Esophagus squamous epithelium (tissue), 5 donors: ENCODE measurements at regions not wholly inside any gene's neighbourhood (a gene's known extent, or its start where the extent isn't known, plus 50 kb on each side); places are given as distances from the start of the nearest gene placed in this dataset.
A peak's percentile ranks its signal among the peaks of the same experiment; 100 is the strongest.

ENCODE experiments used
- DNase-seq: peaks from one replicate; lab custom pipeline; 2025; lab: John Stamatoyannopoulos, UW
- H3K27ac ChIP-seq, 4 donors: fragments of 200-600 bp; sonication (generic); one replicate each; pipeline ENCODE4 v1.5.1; 2016 to 2019; ENCODE audit warnings: mild to moderate bottlenecking in 1 of 4
- H3K27me3 ChIP-seq, 4 donors: fragments of 200-600 bp; sonication (generic); 1 replicate in 3 of 4; 2 replicates in 1 of 4; pipeline versions ENCODE4 v1.5.1 to v1.6.0; 2017 to 2021; ENCODE audit warnings: antibody characterized with exemption in 1 of 4
- H3K36me3 ChIP-seq, 3 donors: fragments of 200-600 bp; sonication (generic); one replicate each; pipeline ENCODE4 v1.5.1; 2016 to 2019
- H3K4me1 ChIP-seq, 3 donors: fragments of 200-600 bp; sonication (generic); one replicate each; pipeline ENCODE4 v1.5.1; 2017 to 2019
- H3K4me3 ChIP-seq, 4 donors: fragments of 200-600 bp; sonication (generic); 1 replicate in 3 of 4; 2 replicates in 1 of 4; pipeline ENCODE4 v1.5.1; 2016 to 2019; ENCODE audit warnings: mild to moderate bottlenecking in 2 of 4, moderate library complexity in 1 of 4
- H3K9me3 ChIP-seq, 3 donors: fragments of 200-600 bp; sonication (generic); one replicate each; pipeline ENCODE4 v1.5.1; 2016 to 2019
- POLR2A ChIP-seq, 4 donors: fragments of 450-650 bp; IDR thresholded peaks; one replicate each; pipeline ENCODE4 v1.6.1; 2017; ENCODE audit warnings: antibody characterized with exemption in 4 of 4, mild to moderate bottlenecking in 4 of 4, moderate library complexity in 3 of 4
- WGBS, 2 donors: methylation state at CpG; one replicate each; pipeline ENCODE4 v1.1.5; 2018; 5-methylcytosine and 5-hydroxymethylcytosine counted together
- intact Hi-C: fragments of 100-400 bp; cut with DNase I; formaldehyde crosslinking; loops from one replicate; pipeline ENCODE4 v1.15.0; 2022
- TF ChIP-seq, protein P1 (sequence below), 6 experiments: fragments of 450-650 bp in 4 of 6; fragments of 200-600 bp in 2 of 6; sonication (generic) in 2 of 6; IDR thresholded peaks; one replicate each; pipeline ENCODE4 v1.5.1; 2016 to 2019; ENCODE audit warnings: antibody characterized with exemption in 6 of 6, mild to moderate bottlenecking in 4 of 6, moderate library complexity in 4 of 6
- donor health status: DM: yes; HTN: yes; CAD: no.

GRCh38 chr20:23160536-23161243, 74.6 kb upstream of the CD93 start:
- no peak for TF ChIP-seq POLR2A (IDR thresholded peaks at IDR 0.05)
- TF ChIP-seq, protein P1, sequence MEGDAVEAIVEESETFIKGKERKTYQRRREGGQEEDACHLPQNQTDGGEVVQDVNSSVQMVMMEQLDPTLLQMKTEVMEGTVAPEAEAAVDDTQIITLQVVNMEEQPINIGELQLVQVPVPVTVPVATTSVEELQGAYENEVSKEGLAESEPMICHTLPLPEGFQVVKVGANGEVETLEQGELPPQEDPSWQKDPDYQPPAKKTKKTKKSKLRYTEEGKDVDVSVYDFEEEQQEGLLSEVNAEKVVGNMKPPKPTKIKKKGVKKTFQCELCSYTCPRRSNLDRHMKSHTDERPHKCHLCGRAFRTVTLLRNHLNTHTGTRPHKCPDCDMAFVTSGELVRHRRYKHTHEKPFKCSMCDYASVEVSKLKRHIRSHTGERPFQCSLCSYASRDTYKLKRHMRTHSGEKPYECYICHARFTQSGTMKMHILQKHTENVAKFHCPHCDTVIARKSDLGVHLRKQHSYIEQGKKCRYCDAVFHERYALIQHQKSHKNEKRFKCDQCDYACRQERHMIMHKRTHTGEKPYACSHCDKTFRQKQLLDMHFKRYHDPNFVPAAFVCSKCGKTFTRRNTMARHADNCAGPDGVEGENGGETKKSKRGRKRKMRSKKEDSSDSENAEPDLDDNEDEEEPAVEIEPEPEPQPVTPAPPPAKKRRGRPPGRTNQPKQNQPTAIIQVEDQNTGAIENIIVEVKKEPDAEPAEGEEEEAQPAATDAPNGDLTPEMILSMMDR (IDR thresholded peaks at IDR 0.05), result no peak
- H3K4me1 ChIP-seq, result peaks cover 42 to 75% (median 61%) of the 10 kb centered on the region in 3 donors
- intact Hi-C loops, result no loop called here
- no peaks in the 10 kb centered on the region for H3K9me3 ChIP-seq
- H3K4me3 ChIP-seq, result no peak overlapping the region
- peak overlapping the region; percentile 79 to 84 (median 82) for H3K27ac ChIP-seq
- WGBS, 2 donors, result 31 to 44% methylated on average over 4 of the region's 6 CpGs
- no peaks in the 10 kb centered on the region for H3K36me3 ChIP-seq
- no peaks in the 10 kb centered on the region for H3K27me3 ChIP-seq
- no peak for DNase-seq

DNA sequence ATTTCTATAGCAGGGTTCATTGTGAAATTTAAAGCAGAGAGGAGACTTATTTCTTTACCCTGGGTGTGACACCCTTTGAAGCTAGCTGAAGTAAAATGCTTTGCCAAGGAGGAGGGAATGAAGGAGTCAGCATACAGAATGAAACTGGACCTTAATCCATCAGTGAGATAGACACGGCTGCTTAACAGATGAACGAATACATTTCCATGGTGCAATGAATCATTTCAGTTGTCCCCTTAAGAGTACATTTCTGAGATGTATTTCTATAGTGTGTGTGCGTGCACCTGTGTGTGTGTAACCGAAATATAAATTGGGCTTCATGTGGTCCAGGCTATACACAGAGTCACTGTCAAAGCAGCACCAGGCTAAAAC, 73.8 kb upstream of the CD93 start:
- TF ChIP-seq, protein P1 (IDR thresholded peaks at IDR 0.05), result no peak
- TF ChIP-seq POLR2A (IDR thresholded peaks at IDR 0.05), result no peak
- peak overlapping the region; percentile 79 to 84 (median 82) for H3K27ac ChIP-seq

GRCh38 chr20:23159256-23159946, 73.3 kb upstream of the CD93 start:
- WGBS, 2 donors, result 46 to 75% methylated on average over 2 to 3 of the region's 3 CpGs
- DNase-seq, result no peak
- Histone ChIP-seq H3K27me3 (no peaks in the 10 kb centered on the region), H3K9me3 (no peaks in the 10 kb centered on the region), H3K4me1 (peaks cover 47 to 88% (median 69%) of the 10 kb centered on the region in 3 donors), H3K27ac (peak overlapping the region; percentile 79 to 84 (median 82)), H3K4me3 (no peak overlapping the region), H3K36me3 (no peaks in the 10 kb centered on the region)
- no peak for TF ChIP-seq POLR2A (IDR thresholded peaks at IDR 0.05)
- intact Hi-C loops, result no loop called here

More for the DNA sequence above, 73.8 kb upstream of the CD93 start:
- Histone ChIP-seq H3K4me1 (peaks cover 43 to 83% (median 67%) of the 10 kb centered on the region in 3 donors), H3K27me3 (no peaks in the 10 kb centered on the region), H3K36me3 (no peaks in the 10 kb centered on the region), H3K4me3 (no peak overlapping the region), H3K9me3 (no peaks in the 10 kb centered on the region)
- no peak for DNase-seq
- intact Hi-C loops, result no loop called here
- 34 to 45% methylated on average over 4 of the region's 4 CpGs for WGBS, 2 donors

DNA sequence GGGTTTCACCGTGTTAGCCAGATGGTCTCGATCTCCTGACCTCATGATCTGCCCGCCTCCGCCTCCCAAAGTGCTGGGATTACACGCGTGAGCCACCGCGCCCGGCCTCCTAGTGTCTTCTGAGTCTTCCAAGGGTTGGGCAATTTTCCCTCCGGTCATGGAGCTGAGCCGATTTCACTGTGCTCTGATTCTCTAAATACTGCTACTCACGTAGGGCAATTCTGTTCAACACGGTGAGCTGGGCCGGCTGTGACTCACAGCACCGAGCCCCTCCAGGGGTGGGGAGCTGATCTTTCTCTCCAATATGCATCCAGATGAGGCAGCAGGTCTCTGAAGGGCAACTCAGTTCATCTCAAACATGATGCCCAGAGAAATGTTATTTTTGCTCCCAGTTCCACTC, 71.6 kb upstream of the CD93 start:
- Histone ChIP-seq H3K4me3 (no peak overlapping the region), H3K27me3 (no peaks in the 10 kb centered on the region), H3K36me3 (no peaks in the 10 kb centered on the region), H3K9me3 (no peaks in the 10 kb centered on the region), H3K4me1 (peaks cover 47 to 94% (median 74%) of the 10 kb centered on the region in 3 donors), H3K27ac (peak overlapping the region; percentile 79 to 84 (median 82))
- TF ChIP-seq POLR2A (IDR thresholded peaks at IDR 0.05), result no peak
- TF ChIP-seq, protein P1 (IDR thresholded peaks at IDR 0.05), result no peak
- 53 to 68% methylated on average over 14 to 15 of the region's 15 CpGs for WGBS, 2 donors
- DNase-seq, result no peak
- intact Hi-C loops, result no loop called here

- Histone ChIP-seq H3K9me3 (no peaks in the 10 kb centered on the region), H3K27ac (peak overlapping the region; percentile 59 to 84 (median 80)), H3K27me3 (no peaks in the 10 kb centered on the region), H3K4me1 (peaks cover 47 to 91% (median 67%) of the 10 kb centered on the region in 3 donors), H3K36me3 (no peaks in the 10 kb centered on the region), H3K4me3 (no peak overlapping the region)
- TF ChIP-seq POLR2A (IDR thresholded peaks at IDR 0.05), result no peak
- TF ChIP-seq, protein P1 (IDR thresholded peaks at IDR 0.05), result no peak
- whole genome bisulfite sequencing, 2 donors, result 73 to 85% methylated on average over 5 of the region's 5 CpGs
- intact Hi-C loops, result no loop called here
- no peak for DNase-seq
Observed at GRCh38 chr20:23156842-23157423, 70.8 kb upstream of the CD93 start.
